ENCODE measurements at regions not wholly inside any gene's neighbourhood (a gene's known extent, or its start where the extent isn't known, plus 50 kb on each side); places are given as distances from the start of the nearest gene placed in this dataset.
"Not testable (repeated sequence)": the region's sequence is repeated elsewhere in the genome, so short reads cannot be mapped to it uniquely, and the experiment has no call there.

GRCh38 chr1:221262677-221263076 lies 383.4 kb downstream of the HLX start:
- H3K9ac ChIP-seq (ENCODE audit: low read depth, low read length, poor library complexity); H3K9me3 ChIP-seq (replicated peaks in 1 of 2; ENCODE audit: control insufficient read depth in 2 of 2, insufficient read depth in 1 of 2, low read depth in 1 of 2, low read length in 2 of 2); H3K36me3 ChIP-seq (replicated peaks in 1 of 2; ENCODE audit: control insufficient read depth in 2 of 2, insufficient read depth in 2 of 2, low read length in 2 of 2); H2BK15ac ChIP-seq (ENCODE audit: low read length); H3K4ac ChIP-seq (ENCODE audit: low read length); H3K4me1 ChIP-seq (ENCODE audit: control insufficient read depth in 2 of 2, insufficient read depth in 1 of 2, low read depth in 1 of 2, low read length in 2 of 2); H3K27ac ChIP-seq (replicated peaks; ENCODE audit: low read length); H2BK12ac ChIP-seq (ENCODE audit: low read length); H3K14ac ChIP-seq (ENCODE audit: low read length); DNase-seq (ENCODE audit: low spot score); H2AK5ac ChIP-seq (ENCODE audit: low read depth, low read length); H4K8ac ChIP-seq (ENCODE audit: low read depth, low read length); H3K4me3 ChIP-seq (ENCODE audit: low read length in 2 of 2); H3K79me1 ChIP-seq (ENCODE audit: low read depth, low read length); H2BK120ac ChIP-seq (ENCODE audit: low read depth, low read length); H3K23ac ChIP-seq (ENCODE audit: low read depth, low read length, poor library complexity); H2AFZ ChIP-seq (ENCODE audit: low read length); H3K18ac ChIP-seq (ENCODE audit: low read length); H3K4me2 ChIP-seq (ENCODE audit: insufficient read depth, low read length, poor library complexity, severe bottlenecking); H3K27me3 ChIP-seq (ENCODE audit: control insufficient read depth in 3 of 3, insufficient read depth in 3 of 3, low read depth in 1 of 3, low read length in 3 of 3); H2BK5ac ChIP-seq (ENCODE audit: low read length); H4K91ac ChIP-seq (ENCODE audit: low read depth, low read length, poor library complexity): not testable (repeated sequence)
- WGBS, 2 donors (ENCODE audit: extremely low coverage in 2 of 2, insufficient read length in 2 of 2, insufficient replicate concordance in 1 of 2): no CpG with 5 or more reads among the region's 7 CpGs

GRCh38 chr1:221263831-221264767 lies 384.9 kb downstream of the HLX start:
- Histone ChIP-seq H3K4ac (ENCODE audit: low read length) (no peak overlapping the region), H3K9me3 (replicated peaks in 1 of 2; ENCODE audit: control insufficient read depth in 2 of 2, insufficient read depth in 1 of 2, low read depth in 1 of 2, low read length in 2 of 2) (no peaks in the 10 kb centered on the region), H3K18ac (ENCODE audit: low read length) (no peak overlapping the region), H3K36me3 (replicated peaks in 1 of 2; ENCODE audit: control insufficient read depth in 2 of 2, insufficient read depth in 2 of 2, low read length in 2 of 2) (no peaks in the 10 kb centered on the region), H4K8ac (ENCODE audit: low read depth, low read length) (no peak overlapping the region), H4K91ac (ENCODE audit: low read depth, low read length, poor library complexity) (no peak overlapping the region), H3K4me2 (ENCODE audit: insufficient read depth, low read length, poor library complexity, severe bottlenecking) (no peak overlapping the region), H3K4me1 (ENCODE audit: control insufficient read depth in 2 of 2, insufficient read depth in 1 of 2, low read depth in 1 of 2, low read length in 2 of 2) (no peaks in the 10 kb centered on the region), H2BK12ac (ENCODE audit: low read length) (no peak overlapping the region), H2AK5ac (ENCODE audit: low read depth, low read length) (no peak overlapping the region), H3K23ac (ENCODE audit: low read depth, low read length, poor library complexity) (no peak overlapping the region), H2BK5ac (ENCODE audit: low read length) (no peak overlapping the region), H3K9ac (ENCODE audit: low read depth, low read length, poor library complexity) (no peak overlapping the region), H3K4me3 (ENCODE audit: low read length in 2 of 2) (no peak overlapping the region), H3K14ac (ENCODE audit: low read length) (no peak overlapping the region), H3K79me1 (ENCODE audit: low read depth, low read length) (no peaks in the 10 kb centered on the region), H3K27ac (replicated peaks; ENCODE audit: low read length) (no peak overlapping the region), H3K27me3 (ENCODE audit: control insufficient read depth in 3 of 3, insufficient read depth in 3 of 3, low read depth in 1 of 3, low read length in 3 of 3) (no peaks in the 10 kb centered on the region), H2BK15ac (ENCODE audit: low read length) (no peak overlapping the region), H2AFZ (ENCODE audit: low read length) (peak overlapping the region; percentile 84), H2BK120ac (ENCODE audit: low read depth, low read length) (no peak overlapping the region)
- WGBS, 2 donors (ENCODE audit: extremely low coverage in 2 of 2, insufficient read length in 2 of 2, insufficient replicate concordance in 1 of 2): no CpG with 5 or more reads among the region's 9 CpGs
- DNase-seq (ENCODE audit: low spot score): peak; percentile 33

DNA sequence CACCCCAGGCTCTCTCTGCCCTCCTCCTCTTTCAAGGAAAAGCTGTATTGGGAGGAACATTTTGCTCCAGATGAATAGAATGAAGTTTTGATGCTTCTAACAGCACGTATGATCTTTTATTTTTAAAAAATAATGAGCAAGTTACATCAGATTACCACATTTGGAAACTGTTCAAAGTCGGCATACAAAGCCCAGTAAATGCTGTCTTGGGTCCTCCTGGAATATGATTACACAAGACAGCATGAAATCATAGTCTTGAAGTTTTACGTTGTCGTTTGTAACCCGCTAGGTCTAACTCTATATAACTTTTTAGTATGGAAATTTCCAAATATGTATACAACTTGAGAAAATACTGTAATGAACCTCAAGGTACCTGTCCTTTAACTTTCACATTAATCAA lies 385.6 kb downstream of the HLX start:
- Histone ChIP-seq H2AFZ (ENCODE audit: low read length) (no peak overlapping the region), H4K91ac (ENCODE audit: low read depth, low read length, poor library complexity) (no peak overlapping the region), H3K9me3 (replicated peaks in 1 of 2; ENCODE audit: control insufficient read depth in 2 of 2, insufficient read depth in 1 of 2, low read depth in 1 of 2, low read length in 2 of 2) (no peaks in the 10 kb centered on the region), H3K9ac (ENCODE audit: low read depth, low read length, poor library complexity) (no peak overlapping the region), H3K4me2 (ENCODE audit: insufficient read depth, low read length, poor library complexity, severe bottlenecking) (no peak overlapping the region), H3K4ac (ENCODE audit: low read length) (no peak overlapping the region), H3K27me3 (ENCODE audit: control insufficient read depth in 3 of 3, insufficient read depth in 3 of 3, low read depth in 1 of 3, low read length in 3 of 3) (no peaks in the 10 kb centered on the region), H3K18ac (ENCODE audit: low read length) (no peak overlapping the region), H3K79me1 (ENCODE audit: low read depth, low read length) (no peaks in the 10 kb centered on the region), H3K14ac (ENCODE audit: low read length) (no peak overlapping the region), H2BK12ac (ENCODE audit: low read length) (no peak overlapping the region), H3K36me3 (replicated peaks in 1 of 2; ENCODE audit: control insufficient read depth in 2 of 2, insufficient read depth in 2 of 2, low read length in 2 of 2) (no peaks in the 10 kb centered on the region), H2BK120ac (ENCODE audit: low read depth, low read length) (no peak overlapping the region), H2BK5ac (ENCODE audit: low read length) (no peak overlapping the region), H3K4me3 (ENCODE audit: low read length in 2 of 2) (no peak overlapping the region), H2AK5ac (ENCODE audit: low read depth, low read length) (no peak overlapping the region), H3K23ac (ENCODE audit: low read depth, low read length, poor library complexity) (no peak overlapping the region), H3K27ac (replicated peaks; ENCODE audit: low read length) (no peak overlapping the region), H3K4me1 (ENCODE audit: control insufficient read depth in 2 of 2, insufficient read depth in 1 of 2, low read depth in 1 of 2, low read length in 2 of 2) (no peaks in the 10 kb centered on the region), H4K8ac (ENCODE audit: low read depth, low read length) (no peak overlapping the region), H2BK15ac (ENCODE audit: low read length) (no peak overlapping the region)
- WGBS, 2 donors (ENCODE audit: extremely low coverage in 2 of 2, insufficient read length in 2 of 2, insufficient replicate concordance in 1 of 2): no CpG with 5 or more reads among the region's 5 CpGs
- DNase-seq (ENCODE audit: low spot score): no peak

- Histone ChIP-seq H3K4me2 (ENCODE audit: insufficient read depth, low read length, poor library complexity, severe bottlenecking) (no peak overlapping the region), H3K27ac (replicated peaks; ENCODE audit: low read length) (no peak overlapping the region), H3K9me3 (replicated peaks in 1 of 2; ENCODE audit: control insufficient read depth in 2 of 2, insufficient read depth in 1 of 2, low read depth in 1 of 2, low read length in 2 of 2) (no peaks in the 10 kb centered on the region), H4K91ac (ENCODE audit: low read depth, low read length, poor library complexity) (no peak overlapping the region), H3K4me1 (ENCODE audit: control insufficient read depth in 2 of 2, insufficient read depth in 1 of 2, low read depth in 1 of 2, low read length in 2 of 2) (no peaks in the 10 kb centered on the region), H3K79me1 (ENCODE audit: low read depth, low read length) (no peaks in the 10 kb centered on the region), H2BK120ac (ENCODE audit: low read depth, low read length) (no peak overlapping the region), H3K18ac (ENCODE audit: low read length) (no peak overlapping the region), H3K23ac (ENCODE audit: low read depth, low read length, poor library complexity) (no peak overlapping the region), H3K36me3 (replicated peaks in 1 of 2; ENCODE audit: control insufficient read depth in 2 of 2, insufficient read depth in 2 of 2, low read length in 2 of 2) (no peaks in the 10 kb centered on the region), H2BK12ac (ENCODE audit: low read length) (no peak overlapping the region), H3K4me3 (ENCODE audit: low read length in 2 of 2) (no peak overlapping the region), H3K14ac (ENCODE audit: low read length) (no peak overlapping the region), H3K4ac (ENCODE audit: low read length) (no peak overlapping the region), H2AK5ac (ENCODE audit: low read depth, low read length) (no peak overlapping the region), H3K27me3 (ENCODE audit: control insufficient read depth in 3 of 3, insufficient read depth in 3 of 3, low read depth in 1 of 3, low read length in 3 of 3) (no peaks in the 10 kb centered on the region), H2BK15ac (ENCODE audit: low read length) (no peak overlapping the region), H2AFZ (ENCODE audit: low read length) (no peak overlapping the region), H3K9ac (ENCODE audit: low read depth, low read length, poor library complexity) (no peak overlapping the region), H4K8ac (ENCODE audit: low read depth, low read length) (no peak overlapping the region), H2BK5ac (ENCODE audit: low read length) (no peak overlapping the region)
- DNase-seq (ENCODE audit: low spot score): no peak
- no CpG with 5 or more reads among the region's 1 CpG for WGBS, 2 donors (ENCODE audit: extremely low coverage in 2 of 2, insufficient read length in 2 of 2, insufficient replicate concordance in 1 of 2)
Measured at GRCh38 chr1:221268295-221268694, 389.1 kb downstream of the HLX start.

Measured in neuronal stem cell (in vitro differentiated cells).